Breast epithelium (tissue), 4 donors: ENCODE measurements at regions not wholly inside any gene's neighbourhood (a gene's known extent, or its start where the extent isn't known, plus 50 kb on each side); places are given as distances from the start of the nearest gene placed in this dataset.

Source experiments
- DNase-seq, 2 donors: peaks; one replicate each; pipeline ENCODE4 v3.0.0-alpha.2; 2019; ENCODE audit warnings: low spot score in 2 of 2
- H3K27ac ChIP-seq, 2 donors: fragments of 200-600 bp; sonication (generic) in 1 of 2; one replicate each; pipeline ENCODE4 v1.5.1; 2016 to 2019; ENCODE audit warnings: mild to moderate bottlenecking in 1 of 2
- H3K27me3 ChIP-seq, 2 donors: fragments of 200-600 bp; sonication (generic) in 1 of 2; one replicate each; pipeline versions ENCODE4 v1.5.1 to v1.6.0; 2017 to 2019; ENCODE audit warnings: control low read depth in 1 of 2, mild to moderate bottlenecking in 1 of 2
- H3K36me3 ChIP-seq: fragments of 200-600 bp; one replicate; pipeline ENCODE4 v1.5.1; 2019
- H3K4me1 ChIP-seq, 2 donors: fragments of 200-600 bp; sonication (generic); one replicate each; pipeline ENCODE4 v1.5.1; 2016 to 2019; ENCODE audit warnings: control low read depth in 1 of 2
- H3K4me3 ChIP-seq, 3 donors: fragments of 200-600 bp; sonication (generic); 1 replicate in 2 of 3; 2 replicates in 1 of 3; pipeline ENCODE4 v1.5.1; 2016 to 2019; ENCODE audit warnings: mild to moderate bottlenecking in 3 of 3, moderate library complexity in 2 of 3
- H3K9me3 ChIP-seq, 2 donors: fragments of 200-600 bp; sonication (generic) in 1 of 2; one replicate each; pipeline ENCODE4 v1.5.1; 2016 to 2019; ENCODE audit warnings: control low read depth in 1 of 2
- CTCF ChIP-seq, 3 donors: fragments of 450-650 bp; IDR thresholded peaks; one replicate each; pipeline ENCODE4 v1.5.1; 2016 to 2017; ENCODE audit warnings: antibody characterized with exemption in 3 of 3, mild to moderate bottlenecking in 3 of 3, moderate library complexity in 3 of 3
- POLR2A ChIP-seq: fragments of 450-650 bp; IDR thresholded peaks from one replicate; pipeline ENCODE4 v1.6.1; 2016; ENCODE audit warnings: antibody characterized with exemption, mild to moderate bottlenecking, moderate library complexity
- POLR2AphosphoS5 ChIP-seq, 3 donors: sonication (generic); formaldehyde crosslinking; IDR thresholded peaks; one replicate each; pipeline ENCODE4 v1.6.1; 2017; ENCODE audit warnings: antibody characterized with exemption in 3 of 3
- intact Hi-C: fragments of 100-400 bp; cut with DNase I; formaldehyde crosslinking; loops from one replicate; pipeline ENCODE4 v1.15.1; 2023; ENCODE audit warnings: low total_unique reads

- TF ChIP-seq POLR2AphosphoS5 (IDR thresholded peaks at IDR 0.05) (no peak), CTCF (IDR thresholded peaks at IDR 0.05) (no peak), POLR2A (no peak)
Observed at GRCh38 chr2:51846018-51846417, 814.1 kb upstream of the NRXN1 start.

GRCh38 chr2:51844596-51844995 is 812.7 kb upstream of the NRXN1 start:
- no peak overlapping the region for H3K27ac ChIP-seq
- H3K4me1 ChIP-seq = no peaks in the 10 kb centered on the region
- intact Hi-C loops = no loop called here
- H3K9me3 ChIP-seq = peaks cover 0 to 14% of the 10 kb centered on the region in 2 donors
- no peaks in the 10 kb centered on the region for H3K36me3 ChIP-seq
- no peak overlapping the region for H3K4me3 ChIP-seq
- no peaks in the 10 kb centered on the region for H3K27me3 ChIP-seq
- no peak for DNase-seq
- no peak for TF ChIP-seq POLR2A
- TF ChIP-seq POLR2AphosphoS5 (IDR thresholded peaks at IDR 0.05) = no peak
- TF ChIP-seq CTCF (IDR thresholded peaks at IDR 0.05) = no peak

More at GRCh38 chr2:51846018-51846417, 814.1 kb upstream of the NRXN1 start:
- Histone ChIP-seq H3K27me3 (no peaks in the 10 kb centered on the region), H3K9me3 (peaks cover 0 to 14% of the 10 kb centered on the region in 2 donors), H3K4me3 (no peak overlapping the region), H3K27ac (no peak overlapping the region), H3K4me1 (no peaks in the 10 kb centered on the region), H3K36me3 (no peaks in the 10 kb centered on the region)
- intact Hi-C loops = no loop called here
- DNase-seq = no peak

- no peaks in the 10 kb centered on the region for H3K9me3 ChIP-seq
- H3K4me3 ChIP-seq = no peak overlapping the region
- TF ChIP-seq CTCF (IDR thresholded peaks at IDR 0.05) (no peak), POLR2AphosphoS5 (IDR thresholded peaks at IDR 0.05) (no peak), POLR2A (no peak)
Observed at GRCh38 chr2:51829477-51829876, 797.5 kb upstream of the NRXN1 start.

GRCh38 chr2:51825823-51826222 is 793.9 kb upstream of the NRXN1 start:
- DNase-seq = no peak
- intact Hi-C loops = no loop called here
- Histone ChIP-seq H3K4me3 (no peak overlapping the region), H3K27ac (no peak overlapping the region), H3K27me3 (no peaks in the 10 kb centered on the region), H3K9me3 (no peaks in the 10 kb centered on the region), H3K36me3 (no peaks in the 10 kb centered on the region), H3K4me1 (no peaks in the 10 kb centered on the region)
- TF ChIP-seq POLR2A (no peak), CTCF (IDR thresholded peaks at IDR 0.05) (no peak), POLR2AphosphoS5 (IDR thresholded peaks at IDR 0.05) (no peak)

More at GRCh38 chr2:51829477-51829876, 797.5 kb upstream of the NRXN1 start:
- H3K36me3 ChIP-seq = no peaks in the 10 kb centered on the region
- no peak overlapping the region for H3K27ac ChIP-seq
- H3K4me1 ChIP-seq = no peaks in the 10 kb centered on the region
- intact Hi-C loops = no loop called here
- H3K27me3 ChIP-seq = no peaks in the 10 kb centered on the region
- no peak for DNase-seq

- no peak for DNase-seq
- H3K4me1 ChIP-seq = no peaks in the 10 kb centered on the region
- H3K36me3 ChIP-seq = no peaks in the 10 kb centered on the region
- no peaks in the 10 kb centered on the region for H3K9me3 ChIP-seq
- no peaks in the 10 kb centered on the region for H3K27me3 ChIP-seq
- intact Hi-C loops = no loop called here
- H3K27ac ChIP-seq = no peak overlapping the region
- TF ChIP-seq CTCF (IDR thresholded peaks at IDR 0.05) (no peak), POLR2AphosphoS5 (IDR thresholded peaks at IDR 0.05) (no peak), POLR2A (no peak)
- no peak overlapping the region for H3K4me3 ChIP-seq
Observed at GRCh38 chr2:51813247-51813646, 781.3 kb upstream of the NRXN1 start.
